NCI-H748 treated with DMSO at 0.1 percent for 48 hours (cell line): ENCODE measurements at regions not wholly inside any gene's neighbourhood (a gene's known extent, or its start where the extent isn't known, plus 50 kb on each side); places are given as distances from the start of the nearest gene placed in this dataset.

ENCODE experiments used
- DNase-seq: peaks from one replicate; lab custom pipeline; 2025; lab: John Stamatoyannopoulos, UW

GRCh38 chr9:129359162-129359811 is 181.2 kb upstream of the IER5L start:
- no peak for DNase-seq

DNA sequence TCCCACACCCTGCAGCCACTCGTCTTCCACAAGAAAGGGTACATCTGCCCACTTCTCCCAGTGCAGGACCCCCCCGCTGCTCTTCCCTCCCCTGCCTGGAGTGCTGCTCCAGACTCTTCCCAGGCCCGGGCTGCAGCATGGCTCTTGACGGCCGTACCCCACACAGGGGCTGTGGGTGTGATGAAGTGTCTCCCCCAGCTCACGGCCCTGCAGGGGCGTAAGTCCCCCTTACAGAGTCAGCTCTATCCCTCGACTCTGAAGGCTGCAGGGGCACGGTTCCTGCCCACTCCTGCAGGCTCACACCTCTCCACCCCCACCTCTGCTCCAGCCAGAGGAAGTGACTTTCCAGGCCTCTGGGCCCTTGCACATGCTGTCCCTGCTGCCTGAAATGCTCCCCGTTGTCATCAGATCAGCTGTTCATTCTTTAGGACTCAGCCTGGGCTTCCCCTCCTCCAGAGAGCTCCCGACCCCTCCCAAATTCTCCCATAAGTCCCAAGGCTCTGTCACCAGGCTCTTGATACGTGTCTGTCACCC is 180.6 kb upstream of the IER5L start:
- DNase-seq, result no peak

GRCh38 chr9:129357773-129358245 is 179.7 kb upstream of the IER5L start:
- DNase-seq, result no peak

DNA sequence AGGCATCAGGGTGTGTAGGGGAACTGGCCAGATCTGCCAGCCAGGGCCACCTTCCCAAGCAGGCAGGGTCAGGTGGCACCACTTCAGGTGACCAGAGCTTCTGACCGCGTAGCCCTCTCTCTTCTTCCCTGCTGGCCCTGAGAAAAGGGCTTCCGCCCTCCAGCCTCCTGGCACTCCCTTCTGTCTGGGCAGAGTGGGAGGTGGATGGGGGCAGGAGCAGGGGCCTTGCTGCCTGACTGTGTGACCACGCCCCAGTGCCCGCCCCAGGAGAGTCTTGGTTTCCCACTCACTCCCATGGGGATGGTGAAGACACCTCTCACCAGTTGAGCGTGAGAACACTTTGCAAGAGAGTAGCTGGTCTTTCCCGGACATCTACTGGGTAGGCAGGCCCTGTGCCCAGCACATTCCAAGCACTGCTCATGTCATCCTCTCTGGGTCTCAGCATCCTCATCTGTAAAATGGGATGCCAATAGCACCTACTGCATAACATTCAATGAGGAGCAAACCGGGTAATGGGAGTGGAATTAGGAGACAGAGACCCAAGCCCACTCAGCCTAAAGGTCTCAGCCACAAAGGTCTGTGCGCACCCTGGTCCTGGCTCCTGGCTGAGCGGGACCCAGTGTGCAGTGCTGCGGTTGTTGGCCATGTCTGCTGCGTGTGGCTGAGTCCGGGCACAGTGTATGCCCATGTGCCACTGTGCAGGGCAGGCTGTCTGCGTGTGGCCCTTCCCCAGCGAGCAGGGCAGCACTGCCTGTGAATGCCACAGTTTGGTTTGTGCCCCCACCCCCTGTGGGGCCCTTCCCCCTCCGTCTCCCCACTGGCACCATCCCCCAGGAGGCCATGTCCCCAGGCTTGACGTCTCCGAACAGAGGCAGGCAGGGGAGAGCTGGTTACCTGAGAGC is 179.1 kb upstream of the IER5L start:
- DNase-seq, result no peak

- DNase-seq, result no peak
Measured at GRCh38 chr9:129355631-129356030, 177.6 kb upstream of the IER5L start.

DNA sequence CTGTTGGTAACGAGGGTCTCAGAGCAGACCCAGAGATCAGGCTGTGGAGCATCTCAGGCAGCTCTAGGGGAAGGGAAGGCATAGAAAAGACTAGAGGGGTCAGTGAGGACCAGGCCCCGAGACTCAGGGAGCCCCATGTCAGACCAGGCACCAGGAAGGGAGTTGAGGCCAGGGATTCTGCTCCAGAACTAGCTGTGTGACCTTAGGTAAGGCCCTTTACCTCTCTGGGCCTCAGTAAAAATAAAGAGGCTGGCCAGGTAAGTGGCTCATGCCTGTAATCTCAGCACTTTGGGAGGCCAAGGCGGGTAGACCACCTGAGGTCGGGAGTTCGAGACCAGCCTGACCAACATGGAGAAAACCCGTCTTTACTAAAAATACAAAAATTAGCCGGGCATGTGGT is 176.4 kb upstream of the IER5L start:
- DNase-seq, result no peak

DNA sequence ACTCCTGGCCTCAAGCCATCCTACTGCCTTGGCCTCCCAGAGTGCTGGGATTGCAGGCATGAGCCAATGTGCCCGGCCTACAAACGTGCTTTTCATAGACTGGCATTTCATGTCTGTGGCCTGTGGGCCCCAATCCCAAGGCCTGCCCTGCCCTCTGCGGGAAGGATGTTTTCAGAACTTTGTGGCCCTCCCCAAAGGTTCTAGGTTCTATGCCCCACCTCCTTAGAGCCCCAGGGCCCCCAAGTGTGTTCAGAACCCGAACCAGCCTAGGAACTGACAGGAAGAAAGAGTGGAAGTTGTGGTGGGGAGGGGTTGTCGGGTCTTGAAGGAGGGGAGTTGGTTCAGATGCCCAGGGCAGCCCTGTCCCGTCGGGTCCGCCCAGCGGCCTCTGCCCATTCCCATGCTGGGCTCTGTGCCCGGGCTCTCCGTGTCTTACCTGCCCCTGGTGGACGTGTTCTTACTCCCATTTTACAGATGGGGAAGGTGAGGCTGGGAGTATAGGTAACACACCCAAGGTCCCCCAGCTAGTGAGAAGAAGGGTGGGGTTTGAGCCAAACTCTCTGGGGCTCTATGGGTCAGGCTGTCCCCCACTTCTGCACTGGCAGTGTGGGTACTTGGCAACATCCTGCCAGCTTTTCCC is 175.8 kb upstream of the IER5L start:
- DNase-seq, result no peak

DNA sequence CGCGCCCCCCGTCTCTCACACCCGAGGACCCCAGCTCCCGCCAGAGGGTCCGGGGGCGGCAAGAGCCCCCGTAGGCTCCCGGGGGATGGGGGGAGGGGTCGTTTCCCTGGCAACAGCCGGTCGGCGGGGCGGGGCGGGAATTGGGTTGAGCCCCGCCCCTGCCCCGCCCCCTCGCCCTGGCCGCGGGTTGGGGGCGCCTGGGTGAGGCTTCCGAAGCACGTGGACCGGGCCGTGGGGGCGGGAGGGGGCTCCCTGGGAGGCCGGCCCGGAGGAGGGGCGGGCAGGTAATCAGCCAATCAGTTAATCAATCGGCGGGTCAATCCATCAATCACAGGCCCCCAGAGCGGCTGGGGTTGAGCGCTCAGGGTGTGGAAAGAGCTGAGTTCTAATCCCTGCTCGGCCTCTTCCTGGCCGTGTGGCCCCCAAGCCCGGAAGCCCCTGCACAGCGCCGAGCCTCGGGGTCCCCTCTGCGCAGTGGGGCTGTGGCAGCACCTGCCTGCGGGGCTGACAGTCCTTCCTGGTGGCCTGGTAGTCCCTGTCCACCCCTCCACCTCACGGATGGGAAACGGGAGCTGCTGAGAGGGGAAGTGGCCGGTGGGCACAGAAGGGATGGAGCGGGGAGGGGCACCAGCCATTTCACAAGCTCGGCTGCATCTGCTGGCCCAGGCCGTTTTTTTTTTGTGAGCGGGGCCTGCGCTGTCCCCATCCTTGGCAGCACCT is 174.2 kb upstream of the IER5L start:
- no peak for DNase-seq

GRCh38 chr9:129351642-129352145 is 173.6 kb upstream of the IER5L start:
- no peak for DNase-seq

GRCh38 chr9:129351058-129351641 is 173.1 kb upstream of the IER5L start:
- DNase-seq, result no peak

DNA sequence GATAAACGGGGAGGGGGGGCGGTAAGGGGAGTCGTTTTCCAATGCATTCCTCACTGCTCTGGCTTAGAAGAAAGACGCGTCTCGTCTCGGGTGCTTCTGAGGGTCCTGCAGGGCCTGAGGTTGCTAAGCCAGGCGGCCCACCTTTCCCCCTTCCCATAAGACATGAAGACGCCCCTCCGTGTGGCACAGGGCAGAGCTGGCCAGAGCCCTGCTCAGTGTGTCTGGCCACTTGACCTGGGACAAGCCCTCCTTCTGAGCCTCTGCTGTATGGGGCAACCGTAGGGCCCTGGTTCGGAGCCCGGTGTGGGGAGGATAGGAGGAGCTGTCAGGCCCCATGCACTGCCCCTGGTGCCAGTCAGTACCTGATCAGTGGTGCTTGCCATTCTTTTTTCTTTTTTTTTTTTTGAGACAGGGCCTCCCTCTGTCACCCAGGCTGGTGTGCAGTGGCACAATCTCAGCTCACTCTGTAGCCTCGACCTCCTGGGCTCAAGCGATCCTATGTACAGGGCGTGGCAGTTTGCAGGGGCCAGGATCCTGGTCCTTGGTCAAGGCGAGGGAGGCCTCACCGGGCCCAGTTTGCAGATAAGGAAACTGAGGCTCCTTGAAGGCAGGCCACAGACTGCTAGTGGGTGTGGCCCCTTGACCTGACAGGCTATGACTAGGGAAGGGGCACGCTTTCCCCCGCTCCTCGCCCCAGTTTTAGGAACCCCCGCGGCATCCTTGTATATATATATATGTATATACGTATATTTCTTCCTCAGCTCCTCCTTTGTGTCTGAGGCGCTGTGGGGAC is 172.3 kb upstream of the IER5L start:
- no peak for DNase-seq

DNA sequence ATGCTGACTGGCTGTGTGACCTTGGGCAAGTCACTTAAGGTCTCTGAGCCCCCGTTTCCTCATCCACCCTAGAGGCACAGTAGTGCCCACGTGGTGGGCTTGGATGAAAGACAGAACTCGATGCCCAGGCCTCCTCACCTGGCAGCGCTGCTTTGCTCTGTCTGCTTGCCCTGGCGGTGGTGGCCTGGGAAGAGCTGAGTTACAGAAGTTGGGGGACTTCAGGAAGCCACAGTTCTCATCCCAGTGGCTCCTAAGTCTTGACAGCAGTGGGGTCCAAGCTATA is 171.5 kb upstream of the IER5L start:
- DNase-seq, result no peak

GRCh38 chr9:129348890-129349664 is 171.0 kb upstream of the IER5L start:
- no peak for DNase-seq

DNA sequence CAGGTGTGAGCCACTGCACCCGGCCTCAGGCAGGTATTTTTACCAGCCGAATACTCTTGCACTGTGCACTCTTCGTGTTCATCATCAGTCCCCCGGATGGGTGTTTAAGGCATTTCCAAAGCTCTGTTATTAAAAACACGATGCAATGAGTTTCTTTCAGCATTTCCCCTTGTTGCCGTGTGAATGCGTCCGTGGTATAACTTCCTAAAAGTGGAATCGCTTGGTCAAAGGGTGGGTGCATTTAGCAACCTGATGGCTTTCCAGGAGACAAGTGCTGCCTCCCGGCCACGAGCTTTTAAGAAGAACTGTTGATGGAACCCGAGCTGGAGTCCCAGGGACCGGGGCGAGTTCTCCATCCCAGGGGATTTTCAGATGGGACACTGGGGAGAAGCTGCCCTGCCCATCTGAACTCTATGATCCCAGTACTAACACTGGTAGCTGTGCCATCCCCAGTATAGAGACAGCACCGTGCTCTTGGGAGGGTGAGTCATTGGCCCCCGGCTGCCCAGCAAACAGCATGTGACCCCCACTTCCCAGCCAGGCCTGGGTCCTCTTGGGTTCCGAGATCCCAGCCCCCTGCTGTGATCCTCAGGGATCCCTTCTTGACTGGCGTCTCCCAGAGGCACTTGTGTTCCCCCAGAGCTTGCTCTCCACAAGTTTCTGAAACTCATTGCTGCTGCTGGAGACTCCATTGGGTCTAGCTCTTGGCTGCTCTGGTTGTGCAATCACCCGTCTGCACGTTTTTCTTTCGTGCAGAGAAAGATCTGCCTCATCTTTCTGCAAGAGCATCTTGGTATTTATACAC is 169.5 kb upstream of the IER5L start:
- no peak for DNase-seq

GRCh38 chr9:129346046-129346445 is 168.0 kb upstream of the IER5L start:
- no peak for DNase-seq

- DNase-seq, result no peak
Measured at GRCh38 chr9:129344641-129345495, 166.8 kb upstream of the IER5L start.

GRCh38 chr9:129343424-129344375 is 165.6 kb upstream of the IER5L start:
- no peak for DNase-seq
